Suprapubic skin (tissue), 4 donors: ENCODE measurements at regions not wholly inside any gene's neighbourhood (a gene's known extent, or its start where the extent isn't known, plus 50 kb on each side); places are given as distances from the start of the nearest gene placed in this dataset.

Experiments used
- POLR2A ChIP-seq, 2 donors: fragments of 450-650 bp; IDR thresholded peaks; one replicate each; pipeline ENCODE4 v1.6.1; 2017; ENCODE audit warnings: antibody characterized with exemption in 2 of 2, mild to moderate bottlenecking in 2 of 2, moderate library complexity in 2 of 2
- POLR2AphosphoS5 ChIP-seq, 3 donors: sonication (generic); formaldehyde crosslinking; IDR thresholded peaks; one replicate each; pipeline ENCODE4 v1.6.1; 2017; ENCODE audit warnings: antibody characterized with exemption in 3 of 3

DNA sequence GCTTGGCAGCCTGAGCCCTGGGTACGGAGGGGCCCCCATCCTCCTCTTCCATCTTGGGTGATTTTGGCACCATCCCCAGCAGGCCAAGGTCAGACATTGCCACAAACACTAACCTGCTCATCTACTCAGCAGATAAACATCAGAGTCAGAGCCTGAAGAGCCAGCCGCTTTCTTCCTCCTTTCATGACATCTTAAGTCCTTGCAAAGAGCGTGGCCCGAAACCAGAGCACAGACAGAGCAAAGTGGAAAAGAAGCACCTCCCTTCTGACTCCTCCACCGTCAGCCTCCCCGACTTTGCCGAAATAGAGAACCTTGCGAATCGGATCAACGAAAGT is 60.4 kb upstream of the RPH3AL start:
- TF ChIP-seq POLR2A (IDR thresholded peaks at IDR 0.05) (no peak), POLR2AphosphoS5 (IDR thresholded peaks at IDR 0.05) (no peak)
